Body of pancreas (tissue), 4 donors: ENCODE measurements at regions not wholly inside any gene's neighbourhood (a gene's known extent, or its start where the extent isn't known, plus 50 kb on each side); places are given as distances from the start of the nearest gene placed in this dataset.

Source experiments
- ATAC-seq: fragments of 150-250 bp; one replicate; pipeline ENCODE4 v1.9.1; 2016
- DNase-seq, 4 donors: peaks; one replicate each; pipeline ENCODE4 v3.0.0-alpha.2; 2019
- H3K27ac ChIP-seq, 4 donors: fragments of 200-600 bp; sonication (generic); 1 replicate in 3 of 4; 2 replicates in 1 of 4; pipeline versions ENCODE4 v1.5.1 to v1.6.1; 2016 to 2019; ENCODE audit warnings: mild to moderate bottlenecking in 1 of 4, mixed read lengths in 1 of 4, moderate library complexity in 1 of 4
- H3K27me3 ChIP-seq, 2 donors: fragments of 200-600 bp; sonication (generic); one replicate each; pipeline ENCODE4 v1.6.0; 2016; ENCODE audit warnings: mild to moderate bottlenecking in 1 of 2
- H3K36me3 ChIP-seq, 2 donors: fragments of 200-600 bp; sonication (generic); replicated peaks in 1 of 2; 2 replicates each; pipeline ENCODE4 v1.5.1; 2016; ENCODE audit warnings: low read depth in 2 of 2; ENCODE audit not compliant: insufficient read depth in 1 of 2
- H3K4me1 ChIP-seq: fragments of 200-600 bp; sonication (generic); one replicate; pipeline ENCODE4 v1.6.0; 2016
- H3K4me3 ChIP-seq, 2 donors: fragments of 200-600 bp; sonication (generic); 1 replicate in 1 of 2; 2 replicates in 1 of 2; pipeline ENCODE4 v1.5.1; 2016 to 2019
- H3K9me3 ChIP-seq, 3 donors: fragments of 200-600 bp; sonication (generic); 1 replicate in 2 of 3; 2 replicates in 1 of 3; pipeline ENCODE4 v1.5.1; 2016
- CTCF ChIP-seq, 7 experiments: fragments of 450-650 bp in 4 of 7; fragments of 200-600 bp in 3 of 7; sonication (generic) in 3 of 7; IDR thresholded peaks; one replicate each; pipeline ENCODE4 v1.5.1; 2016 to 2019; ENCODE audit warnings: antibody characterized with exemption in 7 of 7
- POLR2A ChIP-seq, 3 donors: fragments of 450-650 bp; IDR thresholded peaks; one replicate each; pipeline ENCODE4 v1.6.1; 2016; ENCODE audit warnings: antibody characterized with exemption in 3 of 3, mild to moderate bottlenecking in 2 of 3
- WGBS, 2 donors: methylation state at CpG; one replicate each; pipeline ENCODE4 v1.1.5; 2017; 5-methylcytosine and 5-hydroxymethylcytosine counted together
- intact Hi-C: fragments of 100-400 bp; cut with DNase I; formaldehyde crosslinking; loops from one replicate; pipeline ENCODE4 v1.15.1; 2023

- H3K9me3 ChIP-seq: no peaks in the 10 kb centered on the region
- ATAC-seq: no peak
- 23 to 33% methylated on average over 1 of the region's 1 CpG for WGBS, 2 donors
These were observed 286.6 kb upstream of the POGK start for GRCh38 chr1:166552706-166553105.

GRCh38 chr1:166570954-166571353, 268.3 kb upstream of the POGK start:
- TF ChIP-seq CTCF (IDR thresholded peaks at IDR 0.05): no peak
- TF ChIP-seq POLR2A (IDR thresholded peaks at IDR 0.05): no peak

More at GRCh38 chr1:166552706-166553105, 286.6 kb upstream of the POGK start:
- Histone ChIP-seq H3K27ac (no peak overlapping the region), H3K4me3 (no peak overlapping the region), H3K4me1 (no peaks in the 10 kb centered on the region), H3K36me3 (no peaks in the 10 kb centered on the region), H3K27me3 (no peaks in the 10 kb centered on the region)
- DNase-seq: no peak
- intact Hi-C loops: no loop called here
- no peak for TF ChIP-seq CTCF (IDR thresholded peaks at IDR 0.05)
- no peak for TF ChIP-seq POLR2A (IDR thresholded peaks at IDR 0.05)

GRCh38 chr1:166573199-166573598, 266.1 kb upstream of the POGK start:
- ATAC-seq: no peak
- 77 to 93% methylated on average over 1 of the region's 1 CpG for WGBS, 2 donors

More at GRCh38 chr1:166570954-166571353, 268.3 kb upstream of the POGK start:
- no peaks in the 10 kb centered on the region for H3K9me3 ChIP-seq
- no peaks in the 10 kb centered on the region for H3K36me3 ChIP-seq
- H3K4me3 ChIP-seq: no peak overlapping the region
- DNase-seq (no peak), ATAC-seq (no peak)
- H3K27me3 ChIP-seq: no peaks in the 10 kb centered on the region
- H3K4me1 ChIP-seq: no peaks in the 10 kb centered on the region
- no peak overlapping the region for H3K27ac ChIP-seq
- intact Hi-C loops: no loop called here

GRCh38 chr1:166579557-166580501, 259.4 kb upstream of the POGK start:
- no peak overlapping the region for H3K4me3 ChIP-seq
- H3K27me3 ChIP-seq: no peaks in the 10 kb centered on the region
- WGBS, 2 donors: 72 to 74% methylated on average over 7 of the region's 7 CpGs
- no peak for ATAC-seq
- intact Hi-C loops: no loop called here
- H3K36me3 ChIP-seq: no peaks in the 10 kb centered on the region
- H3K27ac ChIP-seq: no peak overlapping the region
- no peaks in the 10 kb centered on the region for H3K4me1 ChIP-seq
- TF ChIP-seq CTCF (IDR thresholded peaks at IDR 0.05) (no peak), POLR2A (IDR thresholded peaks at IDR 0.05) (no peak)
- DNase-seq: no peak
- no peaks in the 10 kb centered on the region for H3K9me3 ChIP-seq

More at GRCh38 chr1:166573199-166573598, 266.1 kb upstream of the POGK start:
- TF ChIP-seq POLR2A (IDR thresholded peaks at IDR 0.05) (no peak), CTCF (IDR thresholded peaks at IDR 0.05) (no peak)
- Histone ChIP-seq H3K4me1 (no peaks in the 10 kb centered on the region), H3K27me3 (no peaks in the 10 kb centered on the region), H3K27ac (no peak overlapping the region), H3K9me3 (no peaks in the 10 kb centered on the region), H3K4me3 (no peak overlapping the region), H3K36me3 (no peaks in the 10 kb centered on the region)
- intact Hi-C loops: no loop called here
- DNase-seq: no peak

GRCh38 chr1:166588741-166589140, 250.5 kb upstream of the POGK start:
- TF ChIP-seq POLR2A (IDR thresholded peaks at IDR 0.05): no peak
- ATAC-seq (no peak), DNase-seq (no peak)
- Histone ChIP-seq H3K36me3 (no peaks in the 10 kb centered on the region), H3K4me1 (no peaks in the 10 kb centered on the region), H3K4me3 (no peak overlapping the region), H3K9me3 (no peaks in the 10 kb centered on the region), H3K27me3 (no peaks in the 10 kb centered on the region), H3K27ac (no peak overlapping the region)
- WGBS, 2 donors: 78 to 84% methylated on average over 6 of the region's 6 CpGs
- intact Hi-C loops: no loop called here
